AG04450 (cell line): ENCODE measurements at regions not wholly inside any gene's neighbourhood (a gene's known extent, or its start where the extent isn't known, plus 50 kb on each side); places are given as distances from the start of the nearest gene placed in this dataset.

Source experiments
- CTCF ChIA-PET: fragments of 300-600, 350-600 bp; formaldehyde crosslinking; extraction: SDS; loops from one replicate; lab custom pipeline; 2022; ENCODE audit warnings: antibody characterized with exemption, inconsistent platforms; lab: Charles Lee
- POLR2A ChIA-PET: fragments of 350-600 bp; formaldehyde crosslinking; extraction: SDS; loops from one replicate; lab custom pipeline; 2021; ENCODE audit warnings: antibody characterized with exemption, inconsistent platforms; lab: Yijun Ruan, JAX
- DNase-seq: peaks from one replicate; pipeline ENCODE4 v3.0.0-alpha.2; 2011; ENCODE audit warnings: low read depth, low spot score
- H3K27ac ChIP-seq: one replicate; pipeline ENCODE4 v1.5.1; 2012; ENCODE audit warnings: low read depth, low read length, control low read depth
- H3K27me3 ChIP-seq: one replicate; pipeline ENCODE4 v1.6.0; 2012; ENCODE audit warnings: low read length; ENCODE audit not compliant: control insufficient read depth, insufficient read depth
- H3K4me3 ChIP-seq: 2 replicates; pipeline ENCODE4 v1.5.1; 2011; ENCODE audit warnings: mild to moderate bottlenecking, low read depth, low read length, control low read depth
- H3K9me3 ChIP-seq: 2 replicates; pipeline ENCODE4 v1.5.1; 2012; ENCODE audit warnings: low read length; ENCODE audit not compliant: control insufficient read depth, insufficient read depth
- TF ChIP-seq, protein P1 (sequence below): IDR thresholded peaks from 2 replicates; pipeline ENCODE4 v1.5.1; 2011; ENCODE audit warnings: low read depth, low read length, control low read depth, inconsistent platforms

DNA sequence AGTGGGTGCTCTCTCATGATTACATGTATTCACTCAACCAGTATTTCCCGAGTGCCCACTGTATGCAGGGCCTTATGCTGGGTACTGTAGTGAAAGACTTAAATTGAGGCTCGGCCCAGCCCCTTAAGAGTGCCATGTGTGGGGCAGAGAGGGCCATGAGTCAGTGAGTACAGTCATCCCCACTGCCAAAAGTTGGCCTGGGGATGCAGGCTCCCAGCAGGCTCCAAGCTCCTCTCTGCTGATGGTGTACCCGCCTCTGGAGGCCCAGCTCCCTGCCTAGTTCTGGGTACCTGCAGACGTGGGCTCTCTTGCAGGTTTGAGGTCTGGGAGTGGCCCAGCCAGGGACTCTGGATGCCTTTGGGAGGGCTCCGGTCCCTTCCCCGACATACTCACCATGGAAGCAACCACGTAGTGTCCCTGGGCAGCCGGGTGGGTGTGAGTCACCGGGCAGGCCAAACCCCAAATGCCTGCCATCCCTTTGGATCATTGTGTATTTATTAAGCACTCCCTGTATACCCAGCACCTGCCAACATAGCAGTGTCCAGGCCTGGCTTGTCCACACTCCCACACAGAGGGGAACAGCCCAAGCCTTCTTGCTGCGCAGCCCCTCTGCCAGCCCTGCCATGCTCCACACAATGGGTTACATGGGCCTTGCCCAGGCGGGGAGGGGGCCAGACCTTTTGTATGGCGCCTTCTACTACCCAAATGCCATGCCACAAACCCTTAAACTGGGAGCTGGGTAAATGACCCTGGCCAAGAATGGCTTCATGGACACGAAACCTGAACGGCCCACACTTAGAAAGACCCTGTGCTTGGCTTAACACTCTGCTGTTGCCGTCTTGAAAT, 153.6 kb downstream of the VEGFA start:
- TF ChIP-seq, protein P1, sequence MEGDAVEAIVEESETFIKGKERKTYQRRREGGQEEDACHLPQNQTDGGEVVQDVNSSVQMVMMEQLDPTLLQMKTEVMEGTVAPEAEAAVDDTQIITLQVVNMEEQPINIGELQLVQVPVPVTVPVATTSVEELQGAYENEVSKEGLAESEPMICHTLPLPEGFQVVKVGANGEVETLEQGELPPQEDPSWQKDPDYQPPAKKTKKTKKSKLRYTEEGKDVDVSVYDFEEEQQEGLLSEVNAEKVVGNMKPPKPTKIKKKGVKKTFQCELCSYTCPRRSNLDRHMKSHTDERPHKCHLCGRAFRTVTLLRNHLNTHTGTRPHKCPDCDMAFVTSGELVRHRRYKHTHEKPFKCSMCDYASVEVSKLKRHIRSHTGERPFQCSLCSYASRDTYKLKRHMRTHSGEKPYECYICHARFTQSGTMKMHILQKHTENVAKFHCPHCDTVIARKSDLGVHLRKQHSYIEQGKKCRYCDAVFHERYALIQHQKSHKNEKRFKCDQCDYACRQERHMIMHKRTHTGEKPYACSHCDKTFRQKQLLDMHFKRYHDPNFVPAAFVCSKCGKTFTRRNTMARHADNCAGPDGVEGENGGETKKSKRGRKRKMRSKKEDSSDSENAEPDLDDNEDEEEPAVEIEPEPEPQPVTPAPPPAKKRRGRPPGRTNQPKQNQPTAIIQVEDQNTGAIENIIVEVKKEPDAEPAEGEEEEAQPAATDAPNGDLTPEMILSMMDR = no peak
- no peaks in the 10 kb centered on the region for H3K27me3 ChIP-seq
- H3K27ac ChIP-seq = no peak overlapping the region
- no peak for DNase-seq
- no peak overlapping the region for H3K4me3 ChIP-seq
- ChIA-PET POLR2A (no interaction called here), CTCF (interaction anchor here (0.8 to 1.3 kb wide), 2 partner anchors 150 to 151 kb away, joined by 3 to 4 read pairs; no protein-coding TSS in a partner anchor)
- no peaks in the 10 kb centered on the region for H3K9me3 ChIP-seq

DNA sequence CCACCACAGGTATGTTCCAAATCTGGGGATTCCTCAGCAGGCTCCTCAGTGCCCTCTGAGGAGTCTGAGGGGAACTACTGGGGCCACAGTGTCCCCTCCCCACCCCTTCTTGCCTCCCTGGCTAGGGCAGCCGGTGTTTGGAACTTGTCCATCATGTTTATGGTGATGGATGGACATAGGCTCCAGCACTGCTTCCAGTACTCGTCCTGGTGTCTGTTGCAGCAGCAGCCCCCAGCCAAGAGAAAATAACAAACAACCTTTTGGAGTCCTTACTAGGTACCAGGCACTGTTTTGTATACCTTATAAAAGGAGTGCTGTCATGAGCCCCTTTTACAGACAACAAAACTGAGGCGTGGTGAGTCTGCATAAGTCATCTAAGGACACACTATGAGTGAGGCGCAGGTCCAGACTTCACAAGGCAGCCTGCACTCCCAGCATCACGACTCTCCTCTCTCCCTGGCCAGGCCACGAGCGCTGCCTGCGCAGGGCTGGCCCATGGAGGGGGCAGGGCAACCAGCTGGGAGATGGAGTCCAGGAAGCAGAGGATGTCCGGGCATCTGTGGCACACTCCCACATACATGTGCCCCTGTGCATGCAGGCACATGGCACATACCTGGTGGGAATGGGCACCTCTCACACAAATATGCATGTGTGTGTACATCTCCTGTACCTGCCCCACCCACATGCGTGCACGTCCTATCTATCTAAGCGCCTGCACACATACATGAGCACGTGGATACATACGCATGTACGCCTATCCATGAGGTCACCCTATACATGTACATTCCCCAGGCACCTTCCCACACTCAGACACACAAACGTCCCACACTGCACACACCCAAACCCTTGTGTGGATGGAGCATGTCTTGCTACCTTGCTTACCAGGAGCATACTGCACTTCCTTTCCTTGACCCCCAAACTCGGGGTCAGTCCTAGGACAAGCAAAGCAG, 152.7 kb downstream of the VEGFA start:
- no peak overlapping the region for H3K4me3 ChIP-seq
- no peaks in the 10 kb centered on the region for H3K27me3 ChIP-seq
- ChIA-PET POLR2A (no interaction called here), CTCF (no interaction called here)
- H3K9me3 ChIP-seq = peaks cover 5% of the 10 kb centered on the region; the same call in 1 of the 2 replicates
- no peak overlapping the region for H3K27ac ChIP-seq
- no peak for DNase-seq
- TF ChIP-seq, protein P1 = no peak

DNA sequence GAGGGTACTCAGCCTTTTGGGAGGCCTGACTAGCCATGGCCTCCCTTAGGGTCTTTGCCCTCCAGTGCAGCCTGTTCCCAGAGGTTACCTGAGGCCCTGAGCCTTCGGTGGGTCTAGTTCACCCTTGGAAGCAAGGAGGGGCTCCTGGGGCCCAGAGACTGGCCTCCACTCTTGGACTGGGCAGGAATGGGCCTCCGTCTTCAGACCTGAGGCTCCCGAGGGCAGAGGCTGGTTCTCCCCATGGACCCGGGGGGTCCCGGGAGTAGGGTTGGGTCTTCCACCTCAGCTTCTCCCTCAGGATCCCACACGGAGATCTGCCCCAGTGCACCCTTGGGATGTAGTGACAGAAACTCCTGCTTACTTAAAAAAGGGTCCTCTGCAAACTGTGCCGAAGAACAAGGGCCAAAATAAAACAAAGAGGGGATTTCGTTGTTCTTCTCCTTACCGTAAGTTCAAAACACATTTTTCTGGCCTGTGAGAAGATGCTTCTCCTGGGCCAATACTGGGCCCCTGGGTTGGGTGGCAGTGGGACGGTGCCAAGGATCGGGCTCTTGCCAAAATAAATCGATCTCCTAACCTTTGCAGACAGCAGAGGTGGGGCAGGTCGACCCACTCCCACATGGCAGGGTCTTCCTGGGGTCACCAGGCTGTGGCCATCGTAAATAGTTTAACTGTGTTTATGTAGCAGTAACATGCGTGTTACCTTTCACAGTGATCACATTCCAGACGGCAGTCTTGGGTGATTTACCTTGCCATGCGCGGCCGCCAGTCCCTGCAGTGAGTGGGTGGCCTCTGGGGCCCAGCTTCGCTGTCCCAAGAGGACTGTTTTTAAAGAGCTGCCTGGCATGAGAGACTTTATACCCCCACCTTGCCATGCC, 151.8 kb downstream of the VEGFA start:
- Histone ChIP-seq H3K27me3 (no peaks in the 10 kb centered on the region), H3K9me3 (peaks cover 5% of the 10 kb centered on the region; the same call in 1 of the 2 replicates), H3K27ac (no peak overlapping the region), H3K4me3 (no peak overlapping the region)
- TF ChIP-seq, protein P1 = no peak
- ChIA-PET CTCF (no interaction called here), POLR2A (no interaction called here)
- no peak for DNase-seq

DNA sequence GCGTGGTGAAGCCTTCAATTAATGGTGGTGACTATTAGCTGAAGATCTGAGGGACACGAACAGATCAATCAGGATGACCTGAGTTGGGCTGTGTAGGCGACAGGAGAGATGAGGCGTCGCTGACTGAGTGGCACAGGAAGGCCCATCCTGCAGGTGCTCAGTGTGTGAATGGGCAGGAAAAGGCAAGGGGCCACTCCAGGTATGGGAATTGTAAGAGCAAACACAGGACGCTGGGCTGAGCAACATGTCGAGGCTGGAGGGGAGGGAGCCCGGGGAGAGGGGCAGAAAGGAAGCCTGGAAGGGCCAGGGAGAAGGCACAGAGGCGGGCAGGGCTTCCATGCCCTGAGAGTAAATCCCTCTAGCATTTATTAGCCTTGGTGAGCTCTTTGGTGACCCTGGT, 151.0 kb downstream of the VEGFA start:
- no peak overlapping the region for H3K4me3 ChIP-seq
- CTCF ChIA-PET = interaction anchor here (1.3 kb wide), 1 partner anchor 146 kb away, joined by 3 read pairs; no protein-coding TSS in a partner anchor
- no peak for DNase-seq
- no peaks in the 10 kb centered on the region for H3K27me3 ChIP-seq
- POLR2A ChIA-PET = no interaction called here
- no peak overlapping the region for H3K27ac ChIP-seq
- peaks cover 5% of the 10 kb centered on the region; the same call in 1 of the 2 replicates for H3K9me3 ChIP-seq
- TF ChIP-seq, protein P1 = no peak
